SK-N-SH treated with all-trans-retinoic acid at 6 μM for 48 hours (cell line): ENCODE measurements at regions not wholly inside any gene's neighbourhood (a gene's known extent, or its start where the extent isn't known, plus 50 kb on each side); places are given as distances from the start of the nearest gene placed in this dataset.

Source experiments
- ATAC-seq: fragments of 200-7000 bp; cut with Tn5 transposase; 3 replicates; pipeline ENCODE4 v1.9.1; 2020; ENCODE audit warnings: mild to moderate bottlenecking, moderate library complexity
- ARNTL ChIP-seq: fragments of 450-650 bp; formaldehyde crosslinking; IDR thresholded peaks from 2 replicates; pipeline ENCODE4 v1.5.0; 2020; ENCODE audit warnings: low read depth, mild to moderate bottlenecking, moderate library complexity, borderline replicate concordance
- BACH2 ChIP-seq: fragments of 250-450 bp; sonication (Bioruptor Pico); IDR thresholded peaks from 2 replicates; pipeline ENCODE4 v1.9.0; 2021; ENCODE audit warnings: mild to moderate bottlenecking, borderline replicate concordance
- CREB5 ChIP-seq: fragments of 250-450 bp; sonication (Bioruptor Pico); IDR thresholded peaks from 2 replicates; pipeline ENCODE4 v1.5.1; 2020; ENCODE audit warnings: low read depth, mild to moderate bottlenecking, moderate library complexity
- CSDC2 ChIP-seq: fragments of 250-450 bp; sonication (Bioruptor Pico); IDR thresholded peaks from 2 replicates; pipeline ENCODE4 v1.5.0; 2020; ENCODE audit warnings: mild to moderate bottlenecking, moderate library complexity
- GLIS3 ChIP-seq: fragments of 250-450 bp; sonication (Bioruptor Pico); IDR thresholded peaks from 2 replicates; pipeline ENCODE4 v1.5.0; 2020; ENCODE audit warnings: mild to moderate bottlenecking, moderate library complexity
- ISL1 ChIP-seq: fragments of 250-450 bp; sonication (Bioruptor Pico); IDR thresholded peaks from 2 replicates; pipeline ENCODE4 v2.1.2; 2022; ENCODE audit warnings: mild to moderate bottlenecking, moderate library complexity
- PATZ1 ChIP-seq: fragments of 250-450 bp; sonication (Bioruptor Pico); IDR thresholded peaks from 2 replicates; pipeline ENCODE4 v1.8.0; 2020; ENCODE audit warnings: mild to moderate bottlenecking, moderate library complexity, borderline replicate concordance
- POU6F1 ChIP-seq: fragments of 250-450 bp; sonication (Bioruptor Pico); IDR thresholded peaks from 2 replicates; pipeline ENCODE4 v1.8.0; 2021; ENCODE audit warnings: low read depth, mild to moderate bottlenecking, moderate library complexity, borderline replicate concordance
- PPARA ChIP-seq: fragments of 250-450 bp; sonication (Bioruptor Pico); IDR thresholded peaks from 2 replicates; pipeline ENCODE4 v1.5.0; 2020; ENCODE audit warnings: mild to moderate bottlenecking, borderline replicate concordance
- SNAI2 ChIP-seq: fragments of 250-450 bp; sonication (Bioruptor Pico); IDR thresholded peaks from 2 replicates; pipeline ENCODE4 v1.5.0; 2020; ENCODE audit warnings: mild to moderate bottlenecking, moderate library complexity
- TCF4 ChIP-seq: fragments of 250-450 bp; sonication (Bioruptor Pico); IDR thresholded peaks from 2 replicates; pipeline ENCODE4 v1.8.0; 2021; ENCODE audit warnings: mild to moderate bottlenecking, moderate library complexity, borderline replicate concordance
- TOX ChIP-seq: fragments of 250-450 bp; sonication (Bioruptor Pico); IDR thresholded peaks from 2 replicates; pipeline ENCODE4 v1.8.0; 2021; ENCODE audit warnings: mild to moderate bottlenecking, moderate library complexity, borderline replicate concordance
- TSHZ2 ChIP-seq: fragments of 250-450 bp; sonication (Bioruptor Pico); IDR thresholded peaks from 2 replicates; pipeline ENCODE4 v1.5.0; 2020; ENCODE audit warnings: mild to moderate bottlenecking, moderate library complexity
- ZC3H10 ChIP-seq: fragments of 250-450 bp; sonication (Bioruptor Pico); IDR thresholded peaks from 2 replicates; pipeline ENCODE4 v1.5.1; 2021; ENCODE audit warnings: mild to moderate bottlenecking, moderate library complexity
- ZFP3 ChIP-seq: fragments of 250-450 bp; sonication (Bioruptor Pico); IDR thresholded peaks from 2 replicates; pipeline ENCODE4 v1.5.0; 2020; ENCODE audit warnings: mild to moderate bottlenecking, moderate library complexity
- ZFP30 ChIP-seq: fragments of 450-650 bp; formaldehyde crosslinking; IDR thresholded peaks from 2 replicates; pipeline ENCODE4 v1.5.0; 2022; ENCODE audit warnings: mild to moderate bottlenecking, moderate library complexity
- ZNF565 ChIP-seq: fragments of 450-650 bp; formaldehyde crosslinking; conservative IDR thresholded peaks from 2 replicates; pipeline ENCODE4 v1.5.0; 2020; ENCODE audit warnings: low read depth, mild to moderate bottlenecking, moderate library complexity
- ZNF70 ChIP-seq: fragments of 450-650 bp; formaldehyde crosslinking; IDR thresholded peaks from 2 replicates; pipeline ENCODE4 v1.5.0; 2020; ENCODE audit warnings: mild to moderate bottlenecking, moderate library complexity

GRCh38 chr3:43855674-43856299, 165.0 kb downstream of the ABHD5 start (continued):
- TF ChIP-seq PATZ1 (CRISPR knock-in tag), result no peak

- TF ChIP-seq BACH2 (CRISPR knock-in tag) (no peak), GLIS3 (CRISPR knock-in tag) (no peak), ISL1 (CRISPR knock-in tag) (no peak), ZNF565 (CRISPR knock-in tag) (no peak), CSDC2 (no peak), TOX (CRISPR knock-in tag) (no peak), POU6F1 (CRISPR knock-in tag) (no peak), TCF4 (CRISPR knock-in tag) (no peak), ZFP30 (no peak), ZC3H10 (CRISPR knock-in tag) (no peak), PPARA (CRISPR knock-in tag) (no peak), ZNF70 (no peak), TSHZ2 (no peak), ARNTL (CRISPR knock-in tag) (no peak), PATZ1 (CRISPR knock-in tag) (no peak), SNAI2 (CRISPR knock-in tag) (no peak)
- ATAC-seq, result no peak
Observed at GRCh38 chr3:43856351-43856750, 165.6 kb downstream of the ABHD5 start.

GRCh38 chr3:43856761-43857160, 166.0 kb downstream of the ABHD5 start:
- ATAC-seq, result no peak
- no peak for TF ChIP-seq CREB5
- TF ChIP-seq ARNTL (CRISPR knock-in tag), result no peak
- TF ChIP-seq ZFP3 (CRISPR knock-in tag), result no peak
- TF ChIP-seq, all 23 proteins: peak for 0
